PC-3 (cell line): ENCODE measurements at regions not wholly inside any gene's neighbourhood (a gene's known extent, or its start where the extent isn't known, plus 50 kb on each side); places are given as distances from the start of the nearest gene placed in this dataset.

Experiments used
- EZH2phosphoT487 ChIP-seq: fragments of 300-600 bp; sonication (generic); IDR thresholded peaks from 2 replicates; pipeline ENCODE4 v1.6.1; 2018; ENCODE audit warnings: mild to moderate bottlenecking, antibody characterized with exemption, low read length, borderline replicate concordance
- TF ChIP-seq, protein P1 (sequence below): fragments of 300-600 bp; sonication (generic); conservative IDR thresholded peaks from 2 replicates; pipeline ENCODE4 v1.5.1; 2017; ENCODE audit warnings: antibody characterized with exemption, low read depth, mild to moderate bottlenecking, low read length

DNA sequence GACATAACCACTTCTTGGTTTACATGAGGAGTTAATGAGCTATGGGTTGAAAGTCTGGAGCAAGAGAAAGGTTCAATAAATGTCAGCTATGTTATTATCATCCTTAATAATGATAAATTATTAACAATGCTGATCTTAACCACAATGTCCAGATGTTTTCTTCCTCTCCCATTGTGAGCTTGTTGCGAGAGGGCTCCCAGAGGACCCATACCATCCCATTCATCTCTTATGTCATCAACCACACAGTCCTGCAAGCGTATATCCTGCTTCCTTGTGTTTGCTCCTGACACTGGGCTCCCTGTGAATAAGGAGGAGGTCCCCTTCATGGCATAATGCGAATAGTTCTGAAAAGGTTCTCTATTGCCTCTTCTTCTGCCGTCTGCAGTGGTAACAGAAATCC, 266.8 kb downstream of the TLE3 start:
- TF ChIP-seq, protein P1, sequence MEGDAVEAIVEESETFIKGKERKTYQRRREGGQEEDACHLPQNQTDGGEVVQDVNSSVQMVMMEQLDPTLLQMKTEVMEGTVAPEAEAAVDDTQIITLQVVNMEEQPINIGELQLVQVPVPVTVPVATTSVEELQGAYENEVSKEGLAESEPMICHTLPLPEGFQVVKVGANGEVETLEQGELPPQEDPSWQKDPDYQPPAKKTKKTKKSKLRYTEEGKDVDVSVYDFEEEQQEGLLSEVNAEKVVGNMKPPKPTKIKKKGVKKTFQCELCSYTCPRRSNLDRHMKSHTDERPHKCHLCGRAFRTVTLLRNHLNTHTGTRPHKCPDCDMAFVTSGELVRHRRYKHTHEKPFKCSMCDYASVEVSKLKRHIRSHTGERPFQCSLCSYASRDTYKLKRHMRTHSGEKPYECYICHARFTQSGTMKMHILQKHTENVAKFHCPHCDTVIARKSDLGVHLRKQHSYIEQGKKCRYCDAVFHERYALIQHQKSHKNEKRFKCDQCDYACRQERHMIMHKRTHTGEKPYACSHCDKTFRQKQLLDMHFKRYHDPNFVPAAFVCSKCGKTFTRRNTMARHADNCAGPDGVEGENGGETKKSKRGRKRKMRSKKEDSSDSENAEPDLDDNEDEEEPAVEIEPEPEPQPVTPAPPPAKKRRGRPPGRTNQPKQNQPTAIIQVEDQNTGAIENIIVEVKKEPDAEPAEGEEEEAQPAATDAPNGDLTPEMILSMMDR, result no peak
- no peak for TF ChIP-seq EZH2phosphoT487
